Esophagus (tissue), 2 donors: ENCODE measurements at regions not wholly inside any gene's neighbourhood (a gene's known extent, or its start where the extent isn't known, plus 50 kb on each side); places are given as distances from the start of the nearest gene placed in this dataset.

Source experiments
- H3K27ac ChIP-seq, 2 donors: one replicate each; pipeline ENCODE4 v1.5.1; 2013; ENCODE audit warnings: low read depth in 2 of 2, mild to moderate bottlenecking in 2 of 2, inconsistent platforms in 1 of 2, low read length in 1 of 2, moderate library complexity in 1 of 2
- H3K27me3 ChIP-seq, 2 donors: one replicate each; pipeline ENCODE4 v1.6.1; 2013; ENCODE audit warnings: low read length in 2 of 2, control low read depth in 1 of 2, mild to moderate bottlenecking in 1 of 2; ENCODE audit not compliant: insufficient read depth in 2 of 2, control insufficient read depth in 1 of 2
- H3K36me3 ChIP-seq, 2 donors: one replicate each; pipeline ENCODE4 v1.6.1; 2013; ENCODE audit warnings: low read length in 1 of 2; ENCODE audit not compliant: control insufficient read depth in 2 of 2, insufficient read depth in 2 of 2
- H3K4me1 ChIP-seq, 2 donors: one replicate each; pipeline ENCODE4 v1.6.1; 2013; ENCODE audit warnings: low read length in 1 of 2; ENCODE audit not compliant: control insufficient read depth in 2 of 2, insufficient read depth in 2 of 2
- H3K4me3 ChIP-seq, 2 donors: one replicate each; pipeline ENCODE4 v1.5.1; 2013; ENCODE audit warnings: low read length in 2 of 2, mild to moderate bottlenecking in 2 of 2, low read depth in 1 of 2, moderate library complexity in 1 of 2
- H3K9me3 ChIP-seq, 2 donors: one replicate each; pipeline ENCODE4 v1.6.1; 2013; ENCODE audit warnings: mild to moderate bottlenecking in 2 of 2, low read depth in 1 of 2, low read length in 1 of 2, moderate library complexity in 1 of 2; ENCODE audit not compliant: control insufficient read depth in 2 of 2, insufficient read depth in 1 of 2
- WGBS, 2 donors: extraction: QIAGEN DNeasy Blood & Tissue Kit; methylation state at CpG; one replicate each; pipeline ENCODE4 v1.1.7; 2013; 5-methylcytosine and 5-hydroxymethylcytosine counted together
- donor health status: healthy with polysubstance abuse.
- donor health status: Bipolar disorder and iron deficiency.

DNA sequence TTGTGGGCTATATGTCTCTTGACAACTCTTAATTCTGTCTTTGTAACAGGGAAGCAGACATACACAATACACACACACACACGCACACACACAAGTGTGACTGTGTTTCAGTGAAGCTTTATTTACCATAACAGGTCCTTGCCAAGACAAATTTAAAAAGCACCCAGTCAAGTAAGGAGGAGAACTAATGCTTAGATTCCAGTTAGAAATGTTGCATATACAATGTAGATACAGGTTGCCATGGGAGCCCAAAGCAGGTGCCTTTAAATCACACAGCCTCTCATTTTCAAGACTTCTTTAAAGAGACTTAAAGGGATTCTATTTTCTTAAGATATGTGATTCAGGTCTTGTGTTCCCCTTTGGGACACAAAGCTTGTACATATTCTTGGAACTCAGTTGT, 1551.9 kb downstream of the EFNB2 start:
- Histone ChIP-seq H3K36me3 (no peaks in the 10 kb centered on the region), H3K9me3 (no peaks in the 10 kb centered on the region), H3K4me1 (no peaks in the 10 kb centered on the region), H3K27me3 (no peaks in the 10 kb centered on the region), H3K4me3 (no peak overlapping the region), H3K27ac (no peak overlapping the region)
- 90 to 94% methylated on average over 1 of the region's 1 CpG for WGBS, 2 donors

DNA sequence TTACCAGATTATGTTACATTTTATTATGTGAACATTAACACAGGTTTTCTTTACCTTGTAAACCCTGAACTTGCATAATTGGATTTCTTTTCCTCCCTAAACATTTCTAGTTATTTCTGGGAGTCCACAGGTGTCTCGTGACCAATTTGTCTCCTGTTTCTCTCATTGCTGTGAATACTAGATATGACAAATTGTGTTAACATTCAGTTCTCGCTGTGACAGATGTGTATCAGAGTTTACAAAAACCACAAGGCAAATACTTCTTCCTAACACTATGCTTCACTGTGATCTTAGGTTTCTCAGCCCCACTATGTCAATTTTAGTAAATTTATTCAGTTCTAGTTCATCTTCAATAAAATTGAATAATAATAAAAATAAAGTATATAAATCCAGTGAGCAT, 1554.9 kb downstream of the EFNB2 start:
- Histone ChIP-seq H3K27ac (no peak overlapping the region), H3K9me3 (no peaks in the 10 kb centered on the region), H3K4me1 (no peaks in the 10 kb centered on the region), H3K36me3 (no peaks in the 10 kb centered on the region), H3K27me3 (no peaks in the 10 kb centered on the region), H3K4me3 (no peak overlapping the region)
- 63 to 71% methylated on average over 2 of the region's 2 CpGs for WGBS, 2 donors

DNA sequence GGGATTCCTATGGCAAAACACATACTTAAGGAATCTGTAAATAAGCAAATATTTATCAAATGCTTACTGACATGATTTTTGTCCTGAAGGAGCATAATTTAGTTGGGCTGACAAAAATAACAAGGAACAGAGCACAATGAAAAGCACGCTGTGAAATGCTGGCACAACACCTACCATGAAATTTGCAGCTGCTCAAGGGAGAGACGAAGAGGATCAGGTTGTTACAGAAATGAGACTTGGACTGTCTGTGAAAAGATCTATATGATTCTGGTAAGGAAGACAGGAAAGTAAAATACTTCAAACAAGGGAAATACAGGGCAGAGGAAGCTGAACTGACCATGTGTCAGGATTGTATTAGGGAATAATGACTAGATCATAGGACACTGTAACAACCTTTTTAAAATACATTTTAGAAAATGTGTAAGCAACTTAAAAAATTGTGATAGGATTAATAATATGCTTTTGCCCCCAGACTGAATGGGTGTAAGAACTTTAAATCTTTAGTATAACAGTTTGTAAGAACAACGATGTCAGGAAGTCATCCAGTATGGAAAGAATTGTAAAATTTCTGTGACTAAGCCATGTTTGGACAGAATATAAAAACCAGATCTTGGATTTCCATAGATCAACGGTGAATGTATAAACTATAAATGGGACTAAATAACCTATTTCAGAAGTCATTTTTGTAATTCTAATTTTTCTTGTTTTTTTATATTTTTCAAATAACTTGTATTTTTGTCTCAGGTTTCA, 1556.0 kb downstream of the EFNB2 start:
- no peak overlapping the region for H3K4me3 ChIP-seq
- H3K27ac ChIP-seq: no peak overlapping the region
- 59 to 61% methylated on average over 4 of the region's 4 CpGs for WGBS, 2 donors
- H3K36me3 ChIP-seq: no peaks in the 10 kb centered on the region
- no peaks in the 10 kb centered on the region for H3K27me3 ChIP-seq
- no peaks in the 10 kb centered on the region for H3K9me3 ChIP-seq
- no peaks in the 10 kb centered on the region for H3K4me1 ChIP-seq

DNA sequence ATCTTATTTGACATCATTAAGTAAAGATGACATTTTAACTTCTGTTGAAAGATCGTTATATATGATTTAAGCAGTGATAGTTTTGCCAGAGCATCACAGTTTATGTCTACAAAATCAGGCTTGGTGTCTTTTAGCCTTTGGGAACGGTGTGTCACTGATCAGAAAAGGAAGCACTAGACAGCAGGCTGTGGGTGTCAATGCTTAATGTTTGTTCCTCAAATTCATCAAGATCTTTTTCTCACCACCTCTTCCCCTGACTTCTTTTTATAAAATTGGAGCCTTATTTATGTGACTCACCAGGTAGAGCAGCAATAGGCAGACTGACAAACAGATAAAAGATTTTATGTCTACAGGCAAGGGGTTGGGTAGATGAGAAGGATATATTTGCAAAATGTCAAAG, 1558.5 kb downstream of the EFNB2 start:
- no peaks in the 10 kb centered on the region for H3K9me3 ChIP-seq
- no peak overlapping the region for H3K27ac ChIP-seq
- H3K27me3 ChIP-seq: no peaks in the 10 kb centered on the region
- no peaks in the 10 kb centered on the region for H3K4me1 ChIP-seq
- H3K4me3 ChIP-seq: no peak overlapping the region
- WGBS, 2 donors: 54 to 65% methylated on average over 2 of the region's 2 CpGs
- H3K36me3 ChIP-seq: no peaks in the 10 kb centered on the region

DNA sequence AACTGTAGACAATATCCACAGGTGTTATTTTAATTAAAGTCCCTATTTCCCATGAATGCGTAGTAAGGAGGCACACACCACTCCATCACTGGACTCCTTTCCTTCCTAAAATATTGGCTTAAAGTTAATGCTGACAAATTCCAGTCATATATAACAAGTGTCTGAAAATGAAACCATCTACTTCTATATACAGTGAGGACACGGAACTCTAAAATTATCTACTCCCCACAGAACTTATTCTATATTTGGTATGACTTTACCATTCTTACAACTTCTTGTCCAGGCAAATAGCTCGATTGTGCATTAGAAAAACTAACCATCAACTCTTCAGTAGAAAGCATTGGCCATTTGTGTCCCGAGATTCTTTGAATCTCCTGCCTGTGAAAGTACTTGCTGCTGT, 1560.2 kb downstream of the EFNB2 start:
- H3K36me3 ChIP-seq: no peaks in the 10 kb centered on the region
- 57% methylated on average over 4 of the region's 4 CpGs for WGBS, 2 donors
- no peaks in the 10 kb centered on the region for H3K9me3 ChIP-seq
- no peak overlapping the region for H3K4me3 ChIP-seq
- H3K27me3 ChIP-seq: no peaks in the 10 kb centered on the region
- no peaks in the 10 kb centered on the region for H3K4me1 ChIP-seq
- no peak overlapping the region for H3K27ac ChIP-seq

DNA sequence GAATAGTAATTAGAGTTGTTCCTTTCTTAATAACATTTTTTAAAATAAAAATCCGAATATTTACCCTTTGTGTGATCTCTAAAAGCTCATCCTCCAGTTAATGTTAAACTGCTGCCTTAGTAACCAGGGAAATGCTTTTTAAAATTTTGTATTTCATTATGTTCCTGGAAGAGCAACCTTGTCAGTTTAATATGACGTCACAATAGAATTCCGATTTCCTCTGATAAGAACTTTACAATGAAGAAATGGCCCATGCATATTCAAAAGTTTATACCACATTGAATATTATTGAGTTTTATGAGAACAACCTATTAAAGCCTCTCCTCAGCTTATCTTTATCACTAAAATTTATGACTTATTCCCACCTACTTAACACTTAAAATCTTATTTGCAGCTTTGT, 1566.6 kb downstream of the EFNB2 start:
- no peaks in the 10 kb centered on the region for H3K36me3 ChIP-seq
- H3K4me1 ChIP-seq: no peaks in the 10 kb centered on the region
- WGBS, 2 donors: 85 to 88% methylated on average over 3 of the region's 3 CpGs
- no peak overlapping the region for H3K27ac ChIP-seq
- no peak overlapping the region for H3K4me3 ChIP-seq
- H3K27me3 ChIP-seq: no peaks in the 10 kb centered on the region
- H3K9me3 ChIP-seq: no peaks in the 10 kb centered on the region

DNA sequence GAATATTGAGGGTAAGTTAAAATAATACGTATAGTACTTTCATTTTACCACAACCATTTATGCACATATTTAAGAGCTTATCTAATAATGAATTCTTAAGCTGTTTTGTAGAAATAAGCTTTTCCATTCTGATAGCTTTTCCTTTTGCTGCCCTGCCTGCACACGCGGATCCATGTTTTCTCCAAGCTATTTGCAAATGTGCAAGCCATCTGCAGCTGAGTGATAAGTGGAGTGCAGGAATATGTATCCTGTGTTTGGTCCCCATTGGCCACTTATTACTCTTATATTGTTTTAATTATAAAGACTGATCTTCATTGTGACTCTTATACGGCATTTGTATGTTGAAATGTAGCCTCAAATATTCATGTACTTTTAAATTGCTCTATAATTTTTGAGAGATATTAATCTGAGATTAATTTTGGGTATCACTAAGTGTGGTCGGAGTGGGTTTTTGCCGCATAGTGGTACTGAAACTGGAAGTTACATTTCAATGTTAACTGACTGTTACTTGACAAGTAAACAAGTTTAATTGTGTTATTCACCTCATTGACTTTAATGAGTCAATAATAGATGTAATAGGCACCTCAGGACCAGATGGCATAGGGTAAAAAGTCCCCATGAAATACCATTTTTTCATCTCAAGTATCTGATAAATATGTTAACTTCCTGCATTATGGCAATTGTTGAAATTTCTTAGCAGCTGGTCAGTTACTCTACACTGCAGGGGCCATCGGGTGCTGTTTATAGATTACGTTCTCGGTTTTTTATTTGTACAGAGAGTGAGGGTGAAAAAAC, 1567.4 kb downstream of the EFNB2 start:
- WGBS, 2 donors: 79 to 84% methylated on average over 9 of the region's 9 CpGs
- no peaks in the 10 kb centered on the region for H3K36me3 ChIP-seq
- H3K27me3 ChIP-seq: no peaks in the 10 kb centered on the region
- no peaks in the 10 kb centered on the region for H3K9me3 ChIP-seq
- H3K4me3 ChIP-seq: no peak overlapping the region
- H3K27ac ChIP-seq: no peak overlapping the region
- H3K4me1 ChIP-seq: no peaks in the 10 kb centered on the region

DNA sequence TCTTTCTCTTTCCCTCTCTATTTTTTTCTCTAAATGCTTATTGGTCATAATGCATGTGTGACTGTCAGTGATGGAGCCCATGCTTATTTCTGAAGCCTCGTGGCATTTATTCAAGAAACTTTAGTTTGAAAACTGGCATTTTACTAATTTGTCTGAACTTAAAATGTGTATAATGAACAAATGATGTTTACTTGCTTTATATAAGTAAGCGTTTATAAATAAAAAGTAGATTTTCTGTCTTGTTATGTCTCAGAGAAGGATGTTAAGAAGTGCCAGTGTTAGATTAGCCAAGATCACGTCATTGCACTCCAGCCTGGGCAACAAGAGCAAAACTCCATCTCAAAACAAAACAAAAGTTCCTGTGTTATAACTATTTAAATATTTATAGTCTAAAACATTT, 1568.1 kb downstream of the EFNB2 start:
- Histone ChIP-seq H3K27ac (no peak overlapping the region), H3K36me3 (no peaks in the 10 kb centered on the region), H3K27me3 (no peaks in the 10 kb centered on the region), H3K9me3 (no peaks in the 10 kb centered on the region), H3K4me3 (no peak overlapping the region), H3K4me1 (no peaks in the 10 kb centered on the region)
- 50 to 55% methylated on average over 3 of the region's 3 CpGs for WGBS, 2 donors

DNA sequence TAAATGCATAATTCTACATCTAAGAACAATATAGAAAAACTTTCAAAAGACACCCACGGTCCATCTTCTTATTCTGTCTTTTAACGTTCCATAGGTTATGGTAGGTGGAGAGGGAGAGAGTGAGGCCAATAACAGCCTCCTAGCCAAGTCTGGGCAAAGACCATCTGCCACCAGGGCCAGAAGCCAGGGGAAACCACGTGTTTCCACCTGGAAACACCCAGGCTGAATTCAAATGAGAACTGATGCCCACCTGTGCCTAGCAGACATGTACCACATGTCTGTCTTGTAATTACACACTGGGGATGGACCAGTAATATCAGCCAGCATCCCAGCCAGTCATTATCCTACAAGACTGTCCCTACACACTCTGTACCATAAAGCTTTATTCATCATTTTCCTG, 1573.1 kb downstream of the EFNB2 start:
- Histone ChIP-seq H3K36me3 (no peaks in the 10 kb centered on the region), H3K4me3 (no peak overlapping the region), H3K27me3 (no peaks in the 10 kb centered on the region), H3K9me3 (no peaks in the 10 kb centered on the region), H3K4me1 (no peaks in the 10 kb centered on the region), H3K27ac (no peak overlapping the region)
- WGBS, 2 donors: 73 to 75% methylated on average over 3 of the region's 3 CpGs

DNA sequence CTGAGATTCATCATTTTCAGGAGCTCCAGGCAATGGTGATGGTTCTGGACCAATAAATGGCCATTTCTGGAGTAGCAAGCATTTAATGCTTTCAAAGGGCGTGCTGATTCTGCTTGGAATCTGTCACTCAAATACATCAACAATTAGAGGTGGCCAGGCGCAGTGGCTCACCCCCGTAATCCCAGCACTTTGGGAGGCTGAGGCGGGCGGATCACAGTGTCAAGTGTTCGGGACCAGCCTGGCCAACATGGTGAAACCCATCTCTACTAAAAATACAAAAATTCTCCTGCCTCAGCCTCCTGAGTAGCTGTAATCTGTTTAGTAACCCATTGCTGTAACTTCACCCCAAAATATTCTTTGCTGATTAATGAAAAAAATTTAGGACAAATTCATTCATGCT, 1574.2 kb downstream of the EFNB2 start:
- Histone ChIP-seq H3K4me3 (no peak overlapping the region), H3K36me3 (no peaks in the 10 kb centered on the region), H3K9me3 (no peaks in the 10 kb centered on the region), H3K27ac (no peak overlapping the region), H3K27me3 (no peaks in the 10 kb centered on the region), H3K4me1 (no peaks in the 10 kb centered on the region)
- WGBS, 2 donors: 95 to 97% methylated on average over 6 of the region's 6 CpGs
